GM12878 (cell line): ENCODE measurements at regions not wholly inside any gene's neighbourhood (a gene's known extent, or its start where the extent isn't known, plus 50 kb on each side); places are given as distances from the start of the nearest gene placed in this dataset.

Source experiments
- ATAC-seq: fragments of 200-7000 bp; cut with Tn5 transposase; 3 replicates; pipeline ENCODE4 v1.9.1; 2020; ENCODE audit warnings: mild to moderate bottlenecking, moderate library complexity
- BruUV-seq: library from RNA; stranded (reverse); fragments of 400-500 nt; replicated peaks from 2 replicates; lab custom pipeline; 2021; lab: Mats Ljungman, UMichigan
- CTCF ChIA-PET: fragments of 300-600 bp; sonication (Branson Sonifier 250); formaldehyde crosslinking; extraction: SDS; loops from one replicate; lab custom pipeline; 2021; ENCODE audit warnings: inconsistent platforms; lab: Yijun Ruan, JAX
- POLR2A ChIA-PET: fragments of 350-600 bp; formaldehyde crosslinking; extraction: SDS; loops from one replicate; lab custom pipeline; 2021; ENCODE audit warnings: inconsistent platforms; lab: Charles Lee
- RAD21 ChIA-PET: fragments of 300-600 bp; sonication (Branson Sonifier 250); formaldehyde crosslinking; loops from one replicate; lab custom pipeline; 2023; ENCODE audit warnings: antibody characterized with exemption; ENCODE audit not compliant: unreplicated experiment; lab: Charles Lee
- SMC1A ChIA-PET: fragments of 300-600 bp; sonication (Branson Sonifier 250); formaldehyde crosslinking; loops from one replicate; lab custom pipeline; 2023; ENCODE audit not compliant: unreplicated experiment, uncharacterized antibody; lab: Charles Lee
- DNase-seq: peaks from one replicate; pipeline ENCODE4 v3.0.0-alpha.2; 2011; ENCODE audit warnings: low read depth, low spot score
- FAIRE-seq: peaks from 3 replicates; lab custom pipeline; 2011; peaks lifted over from hg19 to GRCh38; lab: Jason Lieb, UNC
- H2AFZ ChIP-seq: 2 replicates; pipeline ENCODE4 v1.6.0; 2011; ENCODE audit warnings: low read depth, low read length, control low read depth; ENCODE audit not compliant: control insufficient read depth
- H3K27ac ChIP-seq: 2 replicates; pipeline ENCODE4 v1.5.1; 2011; ENCODE audit warnings: control low read depth; ENCODE audit not compliant: control insufficient read depth, insufficient read depth
- H3K27me3 ChIP-seq, 2 experiments: replicated peaks in 1 of 2; 2 replicates each; pipeline versions ENCODE4 v1.6.0 to v1.6.1; 2011; ENCODE audit warnings: low read length in 1 of 2; ENCODE audit not compliant: control insufficient read depth in 2 of 2, insufficient read depth in 2 of 2
- H3K36me3 ChIP-seq, 2 experiments: 2 replicates each; pipeline ENCODE4 v1.5.1; 2011; ENCODE audit warnings: low read length in 1 of 2; ENCODE audit not compliant: control insufficient read depth in 2 of 2, insufficient read depth in 2 of 2
- H3K4me1 ChIP-seq: 2 replicates; pipeline ENCODE4 v1.6.1; 2011; ENCODE audit warnings: mild to moderate bottlenecking, low read length, moderate library complexity, mixed read lengths; ENCODE audit not compliant: control insufficient read depth, insufficient read depth
- H3K4me2 ChIP-seq: 2 replicates; pipeline ENCODE4 v1.6.0; 2011; ENCODE audit warnings: control low read depth; ENCODE audit not compliant: control insufficient read depth, insufficient read depth
- H3K4me3 ChIP-seq: fragments of 200-600 bp; sonication (generic); 2 replicates; pipeline ENCODE4 v1.5.1; 2016
- H3K79me2 ChIP-seq: 2 replicates; pipeline ENCODE4 v1.6.0; 2011; ENCODE audit warnings: low read length; ENCODE audit not compliant: control insufficient read depth, insufficient read depth
- H3K9ac ChIP-seq: 2 replicates; pipeline ENCODE4 v1.8.0; 2011; ENCODE audit warnings: low read length, control low read depth, mixed read lengths; ENCODE audit not compliant: control insufficient read depth, insufficient read depth
- H3K9me3 ChIP-seq: replicated peaks from 3 replicates; pipeline ENCODE4 v1.5.1; 2011; ENCODE audit warnings: mild to moderate bottlenecking, low read length; ENCODE audit not compliant: control insufficient read depth, insufficient read depth
- H4K20me1 ChIP-seq: 2 replicates; pipeline ENCODE4 v1.6.0; 2011; ENCODE audit not compliant: control insufficient read depth, insufficient read depth
- ATF7 ChIP-seq: fragments of 450-650 bp; IDR thresholded peaks from 2 replicates; pipeline ENCODE4 v1.6.1; 2016; ENCODE audit warnings: low read depth, mild to moderate bottlenecking
- CTCF ChIP-seq, 3 experiments: IDR thresholded peaks in 2 of 3; conservative IDR thresholded peaks in 1 of 3; 2 replicates each; pipeline ENCODE4 v1.5.1; 2011; ENCODE audit warnings: low read depth in 3 of 3, low read length in 3 of 3, mild to moderate bottlenecking in 3 of 3, control low read depth in 2 of 3, moderate library complexity in 2 of 3, inconsistent platforms in 1 of 3, mixed read lengths in 1 of 3; ENCODE audit not compliant: control insufficient read depth in 2 of 3, insufficient read depth in 1 of 3; ENCODE audit errors: extremely low read depth in 1 of 3
- E2F4 ChIP-seq: IDR thresholded peaks from 2 replicates; pipeline ENCODE4 v1.6.1; 2012; ENCODE audit warnings: low read depth, low read length, improper control_type of control experiment
- ESRRA ChIP-seq: IDR thresholded peaks from 2 replicates; pipeline ENCODE4 v1.6.1; 2012; ENCODE audit warnings: mild to moderate bottlenecking, low read length, improper control_type of control experiment
- HDAC6 ChIP-seq: fragments of 200-600 bp; sonication (generic); IDR thresholded peaks from one replicate; pipeline ENCODE4 v1.8.0; 2017; ENCODE audit warnings: antibody characterized with exemption; ENCODE audit not compliant: unreplicated experiment
- MEF2A ChIP-seq: IDR thresholded peaks from 2 replicates; pipeline ENCODE4 v1.6.1; 2011; ENCODE audit warnings: low read depth, mild to moderate bottlenecking, low read length, moderate library complexity; ENCODE audit not compliant: insufficient read depth
- MTA2 ChIP-seq: fragments of 450-650 bp; IDR thresholded peaks from 2 replicates; pipeline ENCODE4 v1.6.1; 2016; ENCODE audit warnings: low read depth, mild to moderate bottlenecking, moderate library complexity
- NR2C2 ChIP-seq: IDR thresholded peaks from 2 replicates; pipeline ENCODE4 v1.6.1; 2011; ENCODE audit warnings: borderline replicate concordance, low read depth; ENCODE audit not compliant: control insufficient read depth, insufficient read length
- PAX8 ChIP-seq: fragments of 450-650 bp; IDR thresholded peaks from 2 replicates; pipeline ENCODE4 v1.6.1; 2017; ENCODE audit warnings: mild to moderate bottlenecking, moderate library complexity
- PBX3 ChIP-seq: IDR thresholded peaks from 2 replicates; pipeline ENCODE4 v1.6.1; 2011; ENCODE audit warnings: mild to moderate bottlenecking, low read depth, low read length, moderate library complexity; ENCODE audit not compliant: insufficient replicate concordance
- RFX5 ChIP-seq: IDR thresholded peaks from 2 replicates; pipeline ENCODE4 v1.6.1; 2011; ENCODE audit warnings: low read depth, low read length, improper control_type of control experiment
- RUNX3 ChIP-seq: IDR thresholded peaks from 2 replicates; pipeline ENCODE4 v1.6.1; 2012; ENCODE audit warnings: low read length, inconsistent platforms
- SMC3 ChIP-seq: IDR thresholded peaks from 2 replicates; pipeline ENCODE4 v1.6.1; 2011; ENCODE audit warnings: low read length, improper control_type of control experiment, borderline replicate concordance
- SUZ12 ChIP-seq: fragments of 200-600 bp; sonication (generic); IDR thresholded peaks from one replicate; pipeline ENCODE4 v1.6.1; 2018; ENCODE audit warnings: antibody characterized with exemption, mild to moderate bottlenecking; ENCODE audit not compliant: unreplicated experiment
- TBL1XR1 ChIP-seq: IDR thresholded peaks from 2 replicates; pipeline ENCODE4 v1.6.1; 2012; ENCODE audit warnings: low read depth, low read length, improper control_type of control experiment
- ZNF592 ChIP-seq: fragments of 450-650 bp; IDR thresholded peaks from 2 replicates; pipeline ENCODE4 v1.6.1; 2017; ENCODE audit warnings: mild to moderate bottlenecking, moderate library complexity
- WGBS: methylation state at CpG from one replicate; pipeline ENCODE4 v1.1.6; 2016; ENCODE audit warnings: low lambda C conversion rate; ENCODE audit not compliant: insufficient replicate concordance, insufficient coverage; ENCODE audit errors: missing lambda C conversion rate; 5-methylcytosine and 5-hydroxymethylcytosine counted together
- in situ Hi-C: fragments of 300-500 bp; cut with MboI; formaldehyde crosslinking; loops from 9 replicates; pipeline ENCODE4 v1.14.3; 2018; ENCODE audit warnings: mixed read lengths
- intact Hi-C: fragments of 100-400 bp; cut with micrococcal nuclease; formaldehyde crosslinking; loops from one replicate; pipeline ENCODE4 v1.14.2; 2022; ENCODE audit not compliant: unreplicated experiment

- intact Hi-C loops: loop anchor here (2.0 to 10.0 kb wide), 2 partner anchors 168 to 1534 kb away; no protein-coding TSS in a partner anchor
- Histone ChIP-seq H3K9me3 (no peaks in the 10 kb centered on the region), H3K79me2 (no peaks in the 10 kb centered on the region), H2AFZ (no peak overlapping the region), H3K36me3 (no peaks in the 10 kb centered on the region), H3K4me3 (no peak overlapping the region), H3K4me1 (no peaks in the 10 kb centered on the region), H4K20me1 (no peaks in the 10 kb centered on the region), H3K9ac (no peak overlapping the region), H3K4me2 (no peak overlapping the region), H3K27ac (no peak overlapping the region), H3K27me3 (no peaks in the 10 kb centered on the region)
- in situ Hi-C loops: loop anchor here (25.0 kb wide), 1 partner anchor 642 kb away; no protein-coding TSS in a partner anchor
- 25% methylated on average over 4 of the region's 4 CpGs for WGBS
- ChIA-PET POLR2A (interaction anchor here (1.0 to 1.7 kb wide), 2 partner anchors 69 to 170 kb away, joined by 4 to 5 read pairs; no protein-coding TSS in a partner anchor), RAD21 (interaction anchor here (0.6 to 3.9 kb wide), 40 partner anchors 10 to 1633 kb away, joined by 3 to 43 read pairs (median 4); partner anchors contain the start of gene BDNF), CTCF (interaction anchor here (0.6 to 6.4 kb wide), 66 partner anchors 8 to 1636 kb away, joined by 3 to 86 read pairs (median 5); partner anchors contain the start of gene BDNF), SMC1A (interaction anchor here (0.6 to 7.3 kb wide), 48 partner anchors 8 to 1693 kb away, joined by 3 to 65 read pairs (median 4); no protein-coding TSS in a partner anchor)
- peak; percentile 79 for FAIRE-seq
- BruUV-seq: no TSS peak
- peak; percentile 76 for ATAC-seq
- no peak for DNase-seq
- TF ChIP-seq RFX5: no peak
- no peak for TF ChIP-seq ZNF592
- no peak for TF ChIP-seq RUNX3
- no peak for TF ChIP-seq HDAC6
- no peak for TF ChIP-seq PAX8
- no peak for TF ChIP-seq SUZ12
- no peak for TF ChIP-seq ESRRA
- TF ChIP-seq SMC3: peak; percentile 61; the same call in 1 of the 2 replicates
- no peak for TF ChIP-seq TBL1XR1
- no peak for TF ChIP-seq ATF7
- no peak for TF ChIP-seq E2F4
- no peak for TF ChIP-seq MTA2
- TF ChIP-seq NR2C2: no peak
- TF ChIP-seq PBX3: no peak
- no peak for TF ChIP-seq MEF2A
- peak; percentile 41 to 61 (median 59); a peak in 5 of 6 replicates for TF ChIP-seq CTCF (IDR thresholded peaks at IDR 0.05 in 2 of 3, conservative IDR thresholded peaks at IDR 0.05 in 1 of 3; ENCODE audit: control insufficient read depth in 2 of 3, extremely low read depth in 1 of 3, insufficient read depth in 1 of 3, low read depth in 3 of 3, low read length in 3 of 3)
Measured at GRCh38 chr11:29328961-29329441, 687.8 kb downstream of the KCNA4 start.
